ENCODE measurements at regions not wholly inside any gene's neighbourhood (a gene's known extent, or its start where the extent isn't known, plus 50 kb on each side); places are given as distances from the start of the nearest gene placed in this dataset.

- no peak overlapping the region for H3K27ac ChIP-seq (ENCODE audit: low read length)
- no peaks in the 10 kb centered on the region for H3K4me1 ChIP-seq (ENCODE audit: control insufficient read depth, insufficient read depth, low read length)
- ChIA-PET POLR2A (no interaction called here), CTCF (interaction anchor here (0.5 kb wide), 1 partner anchor 50 kb away, joined by 5 read pairs; no protein-coding TSS in a partner anchor)
- TF ChIP-seq TCF7L2 (IDR thresholded peaks at IDR 0.05; ENCODE audit: low read depth, low read length): no peak
- TF ChIP-seq POLR2AphosphoS5 (IDR thresholded peaks at IDR 0.05; ENCODE audit: low read depth, low read length): no peak
- TF ChIP-seq SIN3A (IDR thresholded peaks at IDR 0.05; ENCODE audit: borderline replicate concordance, insufficient read depth, low read depth, low read length): no peak
- TF ChIP-seq REST (IDR thresholded peaks at IDR 0.05; ENCODE audit: insufficient read depth in 1 of 2, low read depth in 2 of 2, low read length in 1 of 2): no peak
- TF ChIP-seq CTCF (IDR thresholded peaks at IDR 0.05): no peak
- no TSS peak for BruUV-seq (replicated peaks)
- no peaks in the 10 kb centered on the region for H3K9me3 ChIP-seq (ENCODE audit: control insufficient read depth, insufficient read depth, low read depth, low read length)
- no peaks in the 10 kb centered on the region for H3K36me3 ChIP-seq (ENCODE audit: control insufficient read depth, insufficient read depth, low read length)
- no peak for DNase-seq (ENCODE audit: low read depth, low spot score)
- in situ Hi-C loops (cut with HindIII; ENCODE audit: low pct_unique_long_range_greater_than_20kb, low sequenced_read_pairs): no loop called here
- intact Hi-C loops (cut with micrococcal nuclease; ENCODE audit: unreplicated experiment): no loop called here
- no peak overlapping the region for H3K4me3 ChIP-seq (ENCODE audit: low read depth in 2 of 2, low read length in 2 of 2)
- no peak for ATAC-seq
- H3K27me3 ChIP-seq (ENCODE audit: control insufficient read depth, insufficient read depth, low read length): no peaks in the 10 kb centered on the region
These were observed 266.9 kb upstream of the FANCL start for GRCh38 chr2:58508006-58508405.

GRCh38 chr2:58503918-58504317 is 262.8 kb upstream of the FANCL start:
- intact Hi-C loops (cut with micrococcal nuclease; ENCODE audit: unreplicated experiment): no loop called here
- ChIA-PET POLR2A (no interaction called here), CTCF (no interaction called here)
- no TSS peak for BruUV-seq (replicated peaks)
- no peak for TF ChIP-seq REST (IDR thresholded peaks at IDR 0.05; ENCODE audit: insufficient read depth in 1 of 2, low read depth in 2 of 2, low read length in 1 of 2)
- TF ChIP-seq TCF7L2 (IDR thresholded peaks at IDR 0.05; ENCODE audit: low read depth, low read length): no peak
- TF ChIP-seq SIN3A (IDR thresholded peaks at IDR 0.05; ENCODE audit: borderline replicate concordance, insufficient read depth, low read depth, low read length): no peak
- no peak for TF ChIP-seq POLR2AphosphoS5 (IDR thresholded peaks at IDR 0.05; ENCODE audit: low read depth, low read length)
- no peak for TF ChIP-seq CTCF (IDR thresholded peaks at IDR 0.05)
- no peak overlapping the region for H3K27ac ChIP-seq (ENCODE audit: low read length)
- ATAC-seq (no peak), DNase-seq (ENCODE audit: low read depth, low spot score) (no peak)
- no peaks in the 10 kb centered on the region for H3K9me3 ChIP-seq (ENCODE audit: control insufficient read depth, insufficient read depth, low read depth, low read length)
- H3K4me1 ChIP-seq (ENCODE audit: control insufficient read depth, insufficient read depth, low read length): no peaks in the 10 kb centered on the region
- H3K27me3 ChIP-seq (ENCODE audit: control insufficient read depth, insufficient read depth, low read length): no peaks in the 10 kb centered on the region; the same call in 1 of the 2 replicates
- no peaks in the 10 kb centered on the region for H3K36me3 ChIP-seq (ENCODE audit: control insufficient read depth, insufficient read depth, low read length)
- in situ Hi-C loops (cut with HindIII; ENCODE audit: low pct_unique_long_range_greater_than_20kb, low sequenced_read_pairs): no loop called here
- no peak overlapping the region for H3K4me3 ChIP-seq (ENCODE audit: low read depth in 2 of 2, low read length in 2 of 2)
